ENCODE measurements at regions not wholly inside any gene's neighbourhood (a gene's known extent, or its start where the extent isn't known, plus 50 kb on each side); places are given as distances from the start of the nearest gene placed in this dataset.
A peak's percentile ranks its signal among the peaks of the same experiment; 100 is the strongest.

- no peak for TF ChIP-seq CTCF (IDR thresholded peaks at IDR 0.05)
- DNase-seq: no peak
- H3K9me3 Mint-ChIP-seq: no peaks in the 10 kb centered on the region
- H3K4me3 Mint-ChIP-seq: no peak overlapping the region
- no peak overlapping the region for H3K27ac Mint-ChIP-seq
- H3K36me3 Mint-ChIP-seq (ENCODE audit: low read depth): no peaks in the 10 kb centered on the region
- H3K27me3 Mint-ChIP-seq (ENCODE audit: low read depth, poor library complexity): no peaks in the 10 kb centered on the region
- no peaks in the 10 kb centered on the region for H3K4me1 Mint-ChIP-seq
Observed at GRCh38 chrX:125101971-125102755, 217.5 kb upstream of the TEX13C start.

GRCh38 chrX:125103693-125104092 lies 216.0 kb upstream of the TEX13C start:
- Mint-ChIP-seq H3K36me3 (ENCODE audit: low read depth) (no peaks in the 10 kb centered on the region), H3K27me3 (ENCODE audit: low read depth, poor library complexity) (no peaks in the 10 kb centered on the region), H3K9me3 (no peaks in the 10 kb centered on the region), H3K4me3 (no peak overlapping the region), H3K27ac (no peak overlapping the region), H3K4me1 (no peaks in the 10 kb centered on the region)
- no peak for DNase-seq
- no peak for TF ChIP-seq CTCF (IDR thresholded peaks at IDR 0.05)

DNA sequence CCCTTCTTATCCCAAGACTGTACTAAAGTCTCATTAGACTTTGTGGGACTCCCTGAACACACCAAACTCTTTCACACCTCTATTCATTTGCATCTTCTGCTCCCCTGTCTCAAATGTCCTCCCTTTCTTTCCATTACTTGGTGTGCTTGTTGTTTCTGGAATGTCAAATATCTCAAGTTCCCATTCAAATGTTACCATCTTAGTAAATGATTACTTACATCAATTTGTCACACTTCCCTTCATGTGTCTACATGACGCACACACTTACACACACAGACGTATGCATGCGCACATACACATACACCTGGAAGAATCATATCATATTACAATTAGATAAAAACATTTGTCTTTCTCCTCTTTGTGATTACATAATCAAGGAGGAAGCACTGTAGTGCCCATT lies 210.8 kb upstream of the TEX13C start:
- Mint-ChIP-seq H3K27me3 (ENCODE audit: low read depth, poor library complexity) (no peaks in the 10 kb centered on the region), H3K27ac (no peak overlapping the region), H3K36me3 (ENCODE audit: low read depth) (no peaks in the 10 kb centered on the region), H3K4me1 (no peaks in the 10 kb centered on the region), H3K9me3 (peaks cover 6% of the 10 kb centered on the region), H3K4me3 (no peak overlapping the region)
- no peak for TF ChIP-seq CTCF (IDR thresholded peaks at IDR 0.05)
- DNase-seq: no peak

- no peak for DNase-seq
- no peaks in the 10 kb centered on the region for H3K4me1 Mint-ChIP-seq
- H3K36me3 Mint-ChIP-seq (ENCODE audit: low read depth): no peaks in the 10 kb centered on the region
- H3K9me3 Mint-ChIP-seq: peaks cover 5% of the 10 kb centered on the region
- no peak overlapping the region for H3K27ac Mint-ChIP-seq
- no peaks in the 10 kb centered on the region for H3K27me3 Mint-ChIP-seq (ENCODE audit: low read depth, poor library complexity)
- no peak overlapping the region for H3K4me3 Mint-ChIP-seq
- TF ChIP-seq CTCF (IDR thresholded peaks at IDR 0.05): peak; percentile 12
Observed at GRCh38 chrX:125131164-125131563, 188.5 kb upstream of the TEX13C start.

DNA sequence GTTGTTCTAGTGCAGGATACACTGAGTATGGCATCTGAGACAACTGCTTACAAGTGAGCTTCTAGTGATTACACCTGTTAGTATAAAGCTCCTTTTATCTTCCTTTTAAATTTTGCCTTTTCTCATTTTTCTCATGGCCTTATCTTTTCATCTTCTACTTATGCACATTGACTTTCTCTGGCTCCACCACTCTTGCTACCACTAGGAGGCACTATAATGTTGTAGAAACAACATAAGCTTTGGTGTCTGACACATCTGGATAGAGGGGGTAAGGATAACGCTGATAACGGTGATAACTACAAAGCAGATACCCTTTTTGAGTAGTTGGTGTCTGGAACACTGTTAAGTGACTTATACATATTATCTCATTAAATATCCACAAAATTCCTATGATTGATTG lies 187.4 kb upstream of the TEX13C start:
- Mint-ChIP-seq H3K27me3 (ENCODE audit: low read depth, poor library complexity) (no peaks in the 10 kb centered on the region), H3K4me3 (no peak overlapping the region), H3K4me1 (no peaks in the 10 kb centered on the region), H3K36me3 (ENCODE audit: low read depth) (no peaks in the 10 kb centered on the region), H3K27ac (no peak overlapping the region), H3K9me3 (peaks cover 5% of the 10 kb centered on the region)
- DNase-seq: no peak
- TF ChIP-seq CTCF (IDR thresholded peaks at IDR 0.05): peak; percentile 56

- no peak overlapping the region for H3K27ac Mint-ChIP-seq
- no peaks in the 10 kb centered on the region for H3K9me3 Mint-ChIP-seq
- no peak for TF ChIP-seq CTCF (IDR thresholded peaks at IDR 0.05)
- peaks cover 6% of the 10 kb centered on the region for H3K27me3 Mint-ChIP-seq (ENCODE audit: low read depth, poor library complexity)
- H3K36me3 Mint-ChIP-seq (ENCODE audit: low read depth): peaks cover 4% of the 10 kb centered on the region
- H3K4me1 Mint-ChIP-seq: no peaks in the 10 kb centered on the region
- no peak for DNase-seq
- no peak overlapping the region for H3K4me3 Mint-ChIP-seq
Observed at GRCh38 chrX:125137521-125137920, 182.2 kb upstream of the TEX13C start.
